ENCODE measurements at regions not wholly inside any gene's neighbourhood (a gene's known extent, or its start where the extent isn't known, plus 50 kb on each side); places are given as distances from the start of the nearest gene placed in this dataset.

GRCh38 chr9:105880517-105880916, 186.2 kb downstream of the TMEM38B start:
- H3K9me3 ChIP-seq (replicated peaks; ENCODE audit: insufficient read depth, low read length), result no peaks in the 10 kb centered on the region
- H2AFZ ChIP-seq (ENCODE audit: low read length), result no peak overlapping the region
- no peaks in the 10 kb centered on the region for H3K9me2 ChIP-seq (replicated peaks; ENCODE audit: insufficient read depth, low read length)
- no peak overlapping the region for H3K27ac ChIP-seq (ENCODE audit: low read length)
- no peaks in the 10 kb centered on the region for H3K79me2 ChIP-seq (ENCODE audit: low read length)
- H3F3A ChIP-seq (ENCODE audit: insufficient read depth, low read length), result no peaks in the 10 kb centered on the region
- no peaks in the 10 kb centered on the region for H4K20me1 ChIP-seq (ENCODE audit: insufficient read depth, low read length)
- no peak overlapping the region for H3K4me2 ChIP-seq (ENCODE audit: low read depth, low read length)
- H3K36me3 ChIP-seq (replicated peaks; ENCODE audit: insufficient read depth, low read length), result no peaks in the 10 kb centered on the region
- no peaks in the 10 kb centered on the region for H3K27me3 ChIP-seq (replicated peaks; ENCODE audit: insufficient read depth, low read length)
- no peak for DNase-seq
- H3K9ac ChIP-seq (ENCODE audit: low read length), result no peak overlapping the region
- peaks cover 15% of the 10 kb centered on the region for H3K4me1 ChIP-seq (ENCODE audit: low read length)
- TF ChIP-seq EZH2 (optimal IDR thresholded peaks at IDR 0.05; ENCODE audit: low read depth, low read length), result no peak
- no peak for TF ChIP-seq CTCF (IDR thresholded peaks at IDR 0.05; ENCODE audit: low read length)
- TF ChIP-seq EZH2phosphoT487 (IDR thresholded peaks at IDR 0.05; ENCODE audit: low read length), result no peak
- no peak overlapping the region for H3K4me3 ChIP-seq (ENCODE audit: low read length)

- Histone ChIP-seq H3K27me3 (replicated peaks; ENCODE audit: insufficient read depth, low read length) (no peaks in the 10 kb centered on the region), H3K79me2 (ENCODE audit: low read length) (no peaks in the 10 kb centered on the region), H3K9me2 (replicated peaks; ENCODE audit: insufficient read depth, low read length) (no peaks in the 10 kb centered on the region), H3K27ac (ENCODE audit: low read length) (no peak overlapping the region), H4K20me1 (ENCODE audit: insufficient read depth, low read length) (no peaks in the 10 kb centered on the region), H3K4me2 (ENCODE audit: low read depth, low read length) (no peak overlapping the region), H3K9me3 (replicated peaks; ENCODE audit: insufficient read depth, low read length) (no peaks in the 10 kb centered on the region), H3K36me3 (replicated peaks; ENCODE audit: insufficient read depth, low read length) (no peaks in the 10 kb centered on the region), H3F3A (ENCODE audit: insufficient read depth, low read length) (no peaks in the 10 kb centered on the region), H3K4me1 (ENCODE audit: low read length) (peaks cover 15% of the 10 kb centered on the region), H3K4me3 (ENCODE audit: low read length) (no peak overlapping the region), H2AFZ (ENCODE audit: low read length) (no peak overlapping the region), H3K9ac (ENCODE audit: low read length) (no peak overlapping the region)
- TF ChIP-seq EZH2phosphoT487 (IDR thresholded peaks at IDR 0.05; ENCODE audit: low read length), result no peak
- DNase-seq, result no peak
Observed at GRCh38 chr9:105881021-105881420, 186.7 kb downstream of the TMEM38B start.

GRCh38 chr9:105881654-105882349, 187.5 kb downstream of the TMEM38B start:
- DNase-seq, result peak; percentile 81
- Histone ChIP-seq H3K9ac (ENCODE audit: low read length) (no peak overlapping the region), H3K36me3 (replicated peaks; ENCODE audit: insufficient read depth, low read length) (no peaks in the 10 kb centered on the region), H3K79me2 (ENCODE audit: low read length) (no peaks in the 10 kb centered on the region), H3K9me2 (replicated peaks; ENCODE audit: insufficient read depth, low read length) (no peaks in the 10 kb centered on the region), H3K27ac (ENCODE audit: low read length) (no peak overlapping the region), H3K4me3 (ENCODE audit: low read length) (no peak overlapping the region), H3K9me3 (replicated peaks; ENCODE audit: insufficient read depth, low read length) (no peaks in the 10 kb centered on the region), H2AFZ (ENCODE audit: low read length) (no peak overlapping the region), H3K27me3 (replicated peaks; ENCODE audit: insufficient read depth, low read length) (no peaks in the 10 kb centered on the region), H3K4me1 (ENCODE audit: low read length) (peaks cover 15% of the 10 kb centered on the region), H3F3A (ENCODE audit: insufficient read depth, low read length) (no peaks in the 10 kb centered on the region), H3K4me2 (ENCODE audit: low read depth, low read length) (no peak overlapping the region), H4K20me1 (ENCODE audit: insufficient read depth, low read length) (no peaks in the 10 kb centered on the region)
- peak; percentile 96 for TF ChIP-seq CTCF (IDR thresholded peaks at IDR 0.05; ENCODE audit: low read length)
- no peak for TF ChIP-seq EZH2 (optimal IDR thresholded peaks at IDR 0.05; ENCODE audit: low read depth, low read length)

GRCh38 chr9:105883847-105884246, 189.5 kb downstream of the TMEM38B start:
- H3K27ac ChIP-seq (ENCODE audit: low read length), result no peak overlapping the region; the same call in 1 of the 2 replicates
- H3K4me3 ChIP-seq (ENCODE audit: low read length), result no peak overlapping the region
- no peaks in the 10 kb centered on the region for H3K79me2 ChIP-seq (ENCODE audit: low read length)
- H3K27me3 ChIP-seq (replicated peaks; ENCODE audit: insufficient read depth, low read length), result no peaks in the 10 kb centered on the region
- peak; percentile 70 for DNase-seq
- no peaks in the 10 kb centered on the region for H4K20me1 ChIP-seq (ENCODE audit: insufficient read depth, low read length)
- H3K9ac ChIP-seq (ENCODE audit: low read length), result no peak overlapping the region
- H3F3A ChIP-seq (ENCODE audit: insufficient read depth, low read length), result no peaks in the 10 kb centered on the region
- no peak overlapping the region for H3K4me2 ChIP-seq (ENCODE audit: low read depth, low read length)
- TF ChIP-seq EZH2phosphoT487 (IDR thresholded peaks at IDR 0.05; ENCODE audit: low read length) (no peak), CTCF (IDR thresholded peaks at IDR 0.05; ENCODE audit: low read length) (no peak), EZH2 (optimal IDR thresholded peaks at IDR 0.05; ENCODE audit: low read depth, low read length) (no peak)
- H3K9me2 ChIP-seq (replicated peaks; ENCODE audit: insufficient read depth, low read length), result no peaks in the 10 kb centered on the region
- no peak overlapping the region for H2AFZ ChIP-seq (ENCODE audit: low read length)
- H3K36me3 ChIP-seq (replicated peaks; ENCODE audit: insufficient read depth, low read length), result no peaks in the 10 kb centered on the region
- peaks cover 15% of the 10 kb centered on the region for H3K4me1 ChIP-seq (ENCODE audit: low read length)
- no peaks in the 10 kb centered on the region for H3K9me3 ChIP-seq (replicated peaks; ENCODE audit: insufficient read depth, low read length)

Measured in MM.1S (cell line).